A549 (cell line): ENCODE measurements at regions not wholly inside any gene's neighbourhood (a gene's known extent, or its start where the extent isn't known, plus 50 kb on each side); places are given as distances from the start of the nearest gene placed in this dataset.

ENCODE experiments used
- ATAC-seq, 2 experiments: fragments of 200-7000 bp in 1 of 2; fragments of >200 bp in 1 of 2; cut with Nextera tagmentation in 1 of 2; cut with Tn5 transposase in 1 of 2; 3 replicates each; pipeline versions ENCODE4 v1.8.0 to v1.9.1; 2018 to 2020; ENCODE audit warnings: mild to moderate bottlenecking in 1 of 2, moderate library complexity in 1 of 2
- CTCF ChIA-PET: fragments of 300-600 bp; sonication (Branson Sonifier 250); formaldehyde crosslinking; extraction: SDS; loops from one replicate; lab custom pipeline; 2021; ENCODE audit warnings: antibody characterized with exemption, inconsistent platforms; lab: Yijun Ruan, JAX
- POLR2A ChIA-PET: fragments of 350-600 bp; formaldehyde crosslinking; extraction: SDS; loops from one replicate; lab custom pipeline; 2021; ENCODE audit warnings: antibody characterized with exemption, inconsistent platforms; lab: Yijun Ruan, JAX
- DNase-seq, 2 experiments: peaks; one replicate each; pipeline versions ENCODE4 v3.0.0 to v3.0.0-alpha.2; 2011 to 2016; ENCODE audit warnings: low read depth in 1 of 2, low spot score in 1 of 2
- FAIRE-seq: peaks from 2 replicates; lab custom pipeline; 2011; peaks lifted over from hg19 to GRCh38; lab: Jason Lieb, UNC
- H3K27ac ChIP-seq, 2 experiments: fragments of >200 bp; sonication (Bioruptor Twin); formaldehyde crosslinking; 3 replicates each; pipeline ENCODE4 v1.5.1; 2016 to 2017
- H3K4me1 ChIP-seq: fragments of >200 bp; sonication (Bioruptor Twin); formaldehyde crosslinking; 3 replicates; pipeline ENCODE4 v1.6.1; 2016
- H3K4me2 ChIP-seq: fragments of >200 bp; sonication (Bioruptor Twin); formaldehyde crosslinking; 3 replicates; pipeline ENCODE4 v1.6.1; 2016
- H3K4me3 ChIP-seq: fragments of >200 bp; sonication (Bioruptor Twin); formaldehyde crosslinking; 3 replicates; pipeline ENCODE4 v1.5.1; 2016
- H3K9me3 ChIP-seq: fragments of >200 bp; sonication (Bioruptor Twin); formaldehyde crosslinking; 3 replicates; pipeline ENCODE4 v1.6.1; 2016
- BHLHE40 ChIP-seq: IDR thresholded peaks from 2 replicates; pipeline ENCODE4 v1.6.1; 2012; ENCODE audit warnings: low read depth, low read length, inconsistent platforms
- CBX8 ChIP-seq: fragments of 200-600 bp; sonication (generic); IDR thresholded peaks from 2 replicates; pipeline ENCODE4 v1.6.1; 2016
- CTCF ChIP-seq: fragments of >200 bp; sonication (Bioruptor Twin); formaldehyde crosslinking; IDR thresholded peaks from 3 replicates; pipeline ENCODE4 v1.5.1; 2016
- E2F6 ChIP-seq: IDR thresholded peaks from 2 replicates; pipeline ENCODE4 v1.6.1; 2012; ENCODE audit warnings: low read depth, borderline replicate concordance
- FOSB ChIP-seq: fragments of 250-450 bp; sonication (Bioruptor Pico); IDR thresholded peaks from 2 replicates; pipeline ENCODE4 v1.5.0; 2020; ENCODE audit warnings: mild to moderate bottlenecking, moderate library complexity
- FOXS1 ChIP-seq: fragments of 250-450 bp; sonication (Bioruptor Pico); IDR thresholded peaks from 2 replicates; pipeline ENCODE4 v1.5.0; 2020; ENCODE audit warnings: mild to moderate bottlenecking, moderate library complexity
- GATA3 ChIP-seq: IDR thresholded peaks from 2 replicates; pipeline ENCODE4 v1.6.1; 2012; ENCODE audit warnings: borderline replicate concordance
- HEYL ChIP-seq: fragments of 250-450 bp; sonication (Bioruptor Pico); IDR thresholded peaks from 2 replicates; pipeline ENCODE4 v1.8.0; 2021; ENCODE audit warnings: mild to moderate bottlenecking, moderate library complexity
- HOXB13 ChIP-seq: fragments of 250-450 bp; sonication (Bioruptor Pico); IDR thresholded peaks from 2 replicates; pipeline ENCODE4 v1.5.0; 2020; ENCODE audit warnings: low read depth, mild to moderate bottlenecking, moderate library complexity
- HOXB5 ChIP-seq: fragments of 250-450 bp; sonication (Bioruptor Pico); IDR thresholded peaks from 2 replicates; pipeline ENCODE4 v1.5.0; 2020; ENCODE audit warnings: mild to moderate bottlenecking, moderate library complexity
- JUN ChIP-seq, 2 experiments: fragments of >200 bp; sonication (Bioruptor Twin); formaldehyde crosslinking; IDR thresholded peaks; 2 replicates in 1 of 2; 3 replicates in 1 of 2; pipeline ENCODE4 v1.6.1; 2016 to 2017
- JUNB ChIP-seq: fragments of >200 bp; sonication (Bioruptor Twin); formaldehyde crosslinking; IDR thresholded peaks from 2 replicates; pipeline ENCODE4 v1.6.1; 2016
- MAX ChIP-seq: IDR thresholded peaks from 2 replicates; pipeline ENCODE4 v1.6.1; 2012
- MAZ ChIP-seq: fragments of 150-350 bp; IDR thresholded peaks from 2 replicates; pipeline ENCODE4 v1.6.1; 2014; ENCODE audit warnings: antibody characterized with exemption, low read depth, low read length, borderline replicate concordance
- NFE2L2 ChIP-seq: fragments of 150-350 bp; conservative IDR thresholded peaks from 2 replicates; pipeline ENCODE4 v1.6.1; 2014; ENCODE audit warnings: low read length
- NPAS2 ChIP-seq: fragments of 250-450 bp; sonication (Bioruptor Pico); IDR thresholded peaks from 2 replicates; pipeline ENCODE4 v1.8.0; 2022; ENCODE audit warnings: mild to moderate bottlenecking, moderate library complexity, borderline replicate concordance
- NR3C1 ChIP-seq: fragments of >200 bp; sonication (Bioruptor Twin); formaldehyde crosslinking; IDR thresholded peaks from 3 replicates; pipeline ENCODE4 v1.6.1; 2017
- POLR2AphosphoS2 ChIP-seq: conservative IDR thresholded peaks from 2 replicates; pipeline ENCODE4 v1.6.1; 2012; ENCODE audit warnings: low read length, improper control_type of control experiment, inconsistent platforms
- RARB ChIP-seq: fragments of 250-450 bp; sonication (Bioruptor Pico); IDR thresholded peaks from 2 replicates; pipeline ENCODE4 v1.8.0; 2021; ENCODE audit warnings: mild to moderate bottlenecking, moderate library complexity
- RCOR1 ChIP-seq: fragments of 150-350 bp; IDR thresholded peaks from 2 replicates; pipeline ENCODE4 v1.6.1; 2014; ENCODE audit warnings: antibody characterized with exemption, low read length, low read depth
- REST ChIP-seq: fragments of 200-600 bp; sonication (generic); IDR thresholded peaks from 2 replicates; pipeline ENCODE4 v1.6.1; 2016; ENCODE audit warnings: antibody characterized with exemption, mild to moderate bottlenecking, moderate library complexity
- RFX5 ChIP-seq: fragments of 450-650 bp; IDR thresholded peaks from 2 replicates; pipeline ENCODE4 v1.7.1; 2014; ENCODE audit warnings: antibody characterized with exemption, mild to moderate bottlenecking, moderate library complexity
- SREBF2 ChIP-seq: fragments of 450-650 bp; IDR thresholded peaks from 2 replicates; pipeline ENCODE4 v1.6.1; 2014; ENCODE audit warnings: mild to moderate bottlenecking, moderate library complexity
- USF2 ChIP-seq: fragments of 450-650 bp; IDR thresholded peaks from 2 replicates; pipeline ENCODE4 v1.6.1; 2014; ENCODE audit warnings: antibody characterized with exemption
- ZC3H11A ChIP-seq: fragments of 450-650 bp; IDR thresholded peaks from 2 replicates; pipeline ENCODE4 v1.6.1; 2014; ENCODE audit warnings: antibody characterized with exemption, mild to moderate bottlenecking
- WGBS: methylation state at CpG from one replicate; pipeline ENCODE4 v1.1.6; 2017; ENCODE audit errors: missing lambda C conversion rate; 5-methylcytosine and 5-hydroxymethylcytosine counted together
- TF ChIP-seq, protein P1 (sequence below): fragments of 150-350 bp; IDR thresholded peaks from 2 replicates; pipeline ENCODE4 v1.6.1; 2014; ENCODE audit warnings: low read depth, mild to moderate bottlenecking, low read length
- TF ChIP-seq, protein P2 (sequence below): IDR thresholded peaks from 2 replicates; pipeline ENCODE4 v1.6.1; 2012

- H3K4me3 ChIP-seq = no peak overlapping the region
- 74% methylated on average over 1 of the region's 1 CpG for WGBS
These were observed 72.4 kb upstream of the FAM120A start for GRCh38 chr9:93379051-93379450.

GRCh38 chr9:93380410-93381060 is 71.0 kb upstream of the FAM120A start:
- ChIA-PET CTCF (no interaction called here), POLR2A (no interaction called here)
- ATAC-seq = no peak
- FAIRE-seq = no peak
- no peak overlapping the region for H3K4me3 ChIP-seq
- 44% methylated on average over 3 of the region's 3 CpGs for WGBS
- no peak for DNase-seq
- no peaks in the 10 kb centered on the region for H3K4me1 ChIP-seq
- TF ChIP-seq RFX5 (no peak), USF2 (no peak), HOXB13 (no peak), GATA3 (no peak), E2F6 (no peak)
- H3K9me3 ChIP-seq = no peaks in the 10 kb centered on the region
- H3K4me2 ChIP-seq = no peak overlapping the region
- H3K27ac ChIP-seq = no peak overlapping the region

More at GRCh38 chr9:93379051-93379450, 72.4 kb upstream of the FAM120A start:
- DNase-seq (no peak), FAIRE-seq (no peak), ATAC-seq (no peak)
- ChIA-PET CTCF (no interaction called here), POLR2A (no interaction called here)
- TF ChIP-seq JUNB = no peak
- TF ChIP-seq, protein P1, sequence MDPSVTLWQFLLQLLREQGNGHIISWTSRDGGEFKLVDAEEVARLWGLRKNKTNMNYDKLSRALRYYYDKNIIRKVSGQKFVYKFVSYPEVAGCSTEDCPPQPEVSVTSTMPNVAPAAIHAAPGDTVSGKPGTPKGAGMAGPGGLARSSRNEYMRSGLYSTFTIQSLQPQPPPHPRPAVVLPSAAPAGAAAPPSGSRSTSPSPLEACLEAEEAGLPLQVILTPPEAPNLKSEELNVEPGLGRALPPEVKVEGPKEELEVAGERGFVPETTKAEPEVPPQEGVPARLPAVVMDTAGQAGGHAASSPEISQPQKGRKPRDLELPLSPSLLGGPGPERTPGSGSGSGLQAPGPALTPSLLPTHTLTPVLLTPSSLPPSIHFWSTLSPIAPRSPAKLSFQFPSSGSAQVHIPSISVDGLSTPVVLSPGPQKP = no peak
- TF ChIP-seq NFE2L2 = no peak
- no peak for TF ChIP-seq POLR2AphosphoS2
- no peak for TF ChIP-seq FOXS1 (CRISPR knock-in tag)
- TF ChIP-seq HOXB13 = no peak
- TF ChIP-seq MAZ = no peak
- no peak for TF ChIP-seq HOXB5
- TF ChIP-seq HEYL (CRISPR knock-in tag) = no peak
- TF ChIP-seq NPAS2 (CRISPR knock-in tag) = no peak
- TF ChIP-seq RCOR1 = no peak
- TF ChIP-seq, protein P2, sequence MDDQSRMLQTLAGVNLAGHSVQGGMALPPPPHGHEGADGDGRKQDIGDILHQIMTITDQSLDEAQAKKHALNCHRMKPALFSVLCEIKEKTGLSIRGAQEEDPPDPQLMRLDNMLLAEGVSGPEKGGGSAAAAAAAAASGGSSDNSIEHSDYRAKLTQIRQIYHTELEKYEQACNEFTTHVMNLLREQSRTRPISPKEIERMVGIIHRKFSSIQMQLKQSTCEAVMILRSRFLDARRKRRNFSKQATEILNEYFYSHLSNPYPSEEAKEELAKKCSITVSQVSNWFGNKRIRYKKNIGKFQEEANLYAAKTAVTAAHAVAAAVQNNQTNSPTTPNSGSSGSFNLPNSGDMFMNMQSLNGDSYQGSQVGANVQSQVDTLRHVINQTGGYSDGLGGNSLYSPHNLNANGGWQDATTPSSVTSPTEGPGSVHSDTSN = no peak
- TF ChIP-seq SREBF2 = no peak
- no peak for TF ChIP-seq RARB (CRISPR knock-in tag)
- TF ChIP-seq FOSB (CRISPR knock-in tag) = no peak
- TF ChIP-seq ZC3H11A = no peak
- TF ChIP-seq NR3C1 = no peak
- no peak for TF ChIP-seq CBX8
- no peak for TF ChIP-seq MAX
- Histone ChIP-seq H3K4me2 (no peak overlapping the region), H3K4me1 (no peaks in the 10 kb centered on the region), H3K9me3 (no peaks in the 10 kb centered on the region), H3K27ac (no peak overlapping the region)

DNA sequence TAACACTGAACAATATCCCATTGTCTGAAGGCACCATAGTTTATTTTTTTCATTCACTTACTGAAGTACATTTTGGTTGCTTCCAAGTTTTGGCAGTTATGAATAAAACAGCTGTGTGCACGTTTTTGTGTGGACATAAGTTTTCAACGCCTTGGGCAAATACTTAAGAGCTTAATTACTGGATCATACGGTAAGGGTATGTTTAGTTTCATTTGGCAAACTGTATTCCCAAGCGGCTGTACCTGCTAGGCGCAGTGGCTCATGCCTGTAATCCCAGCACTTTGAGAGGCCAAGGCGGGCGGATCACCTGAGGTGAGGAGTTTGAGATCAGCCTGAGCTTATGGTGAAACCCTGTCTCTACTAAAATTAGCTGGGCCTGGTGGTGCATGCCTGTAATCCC is 63.7 kb upstream of the FAM120A start:
- no peak for ATAC-seq
- Histone ChIP-seq H3K4me2 (no peak overlapping the region), H3K27ac (no peak overlapping the region), H3K4me1 (no peaks in the 10 kb centered on the region), H3K9me3 (no peaks in the 10 kb centered on the region), H3K4me3 (no peak overlapping the region)
- POLR2A ChIA-PET = no interaction called here
- no peak for FAIRE-seq
- CTCF ChIA-PET = no interaction called here
- 69% methylated on average over 7 of the region's 7 CpGs for WGBS
- no peak for DNase-seq
- no peak for TF ChIP-seq POLR2AphosphoS2
- no peak for TF ChIP-seq USF2
- TF ChIP-seq JUN (IDR thresholded peaks at IDR 0.05) = no peak
- TF ChIP-seq CTCF = no peak
- TF ChIP-seq REST = no peak
- TF ChIP-seq BHLHE40 = no peak
